Endothelial cell of umbilical vein (primary cell): ENCODE measurements at regions not wholly inside any gene's neighbourhood (a gene's known extent, or its start where the extent isn't known, plus 50 kb on each side); places are given as distances from the start of the nearest gene placed in this dataset.

Source experiments
- GATA2 ChIP-seq: IDR thresholded peaks from 2 replicates; pipeline ENCODE4 v1.7.0; 2011; ENCODE audit warnings: low read depth, mild to moderate bottlenecking, moderate library complexity, mixed read lengths, low read length; ENCODE audit not compliant: insufficient read length, insufficient read depth
- JUN ChIP-seq: IDR thresholded peaks from 2 replicates; pipeline ENCODE4 v1.6.1; 2011; ENCODE audit warnings: borderline replicate concordance, low read depth; ENCODE audit not compliant: insufficient read length, insufficient read depth
- MYC ChIP-seq: IDR thresholded peaks from one replicate; pipeline ENCODE4 v1.6.1; 2011; ENCODE audit warnings: mild to moderate bottlenecking, low read depth, low read length
- POLR2A ChIP-seq: IDR thresholded peaks from 2 replicates; pipeline ENCODE4 v1.6.1; 2012; ENCODE audit warnings: low read depth, mild to moderate bottlenecking, control low read depth, low read length
- POLR2AphosphoS5 ChIP-seq: IDR thresholded peaks from 2 replicates; pipeline ENCODE4 v1.6.1; 2012; ENCODE audit warnings: low read depth, mild to moderate bottlenecking, control low read depth, low read length, moderate library complexity; ENCODE audit not compliant: insufficient read depth
- TF ChIP-seq, protein P1 (sequence below), 2 donors: IDR thresholded peaks; 1 replicate in 1 of 2; 2 replicates in 1 of 2; pipeline ENCODE4 v1.5.1; 2011; ENCODE audit warnings: low read length in 2 of 2, mild to moderate bottlenecking in 2 of 2, moderate library complexity in 2 of 2, control low read depth in 1 of 2, inconsistent platforms in 1 of 2, low read depth in 1 of 2; ENCODE audit not compliant: insufficient read depth in 1 of 2; ENCODE audit errors: extremely low read depth in 1 of 2

DNA sequence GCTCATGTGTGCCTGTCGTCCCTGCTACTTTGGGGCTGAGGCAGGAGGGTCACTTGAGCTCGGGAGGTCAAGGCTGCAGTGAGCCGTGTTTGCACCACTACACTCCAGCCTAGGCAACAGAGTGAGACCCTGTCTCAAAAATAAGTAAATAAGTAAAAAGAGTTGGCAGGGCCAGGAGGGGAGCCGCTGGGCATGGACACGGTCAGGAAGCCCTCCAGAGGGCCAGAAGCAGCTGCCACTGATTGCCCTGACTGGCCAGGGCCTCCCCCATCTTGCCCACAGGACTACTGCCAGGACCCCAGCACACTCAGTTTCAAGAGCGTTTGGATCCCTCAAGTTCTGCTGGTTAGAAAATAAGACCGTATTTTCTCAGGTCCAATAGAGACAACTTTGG lies 112.2 kb upstream of the IPO9 start:
- TF ChIP-seq, protein P1, sequence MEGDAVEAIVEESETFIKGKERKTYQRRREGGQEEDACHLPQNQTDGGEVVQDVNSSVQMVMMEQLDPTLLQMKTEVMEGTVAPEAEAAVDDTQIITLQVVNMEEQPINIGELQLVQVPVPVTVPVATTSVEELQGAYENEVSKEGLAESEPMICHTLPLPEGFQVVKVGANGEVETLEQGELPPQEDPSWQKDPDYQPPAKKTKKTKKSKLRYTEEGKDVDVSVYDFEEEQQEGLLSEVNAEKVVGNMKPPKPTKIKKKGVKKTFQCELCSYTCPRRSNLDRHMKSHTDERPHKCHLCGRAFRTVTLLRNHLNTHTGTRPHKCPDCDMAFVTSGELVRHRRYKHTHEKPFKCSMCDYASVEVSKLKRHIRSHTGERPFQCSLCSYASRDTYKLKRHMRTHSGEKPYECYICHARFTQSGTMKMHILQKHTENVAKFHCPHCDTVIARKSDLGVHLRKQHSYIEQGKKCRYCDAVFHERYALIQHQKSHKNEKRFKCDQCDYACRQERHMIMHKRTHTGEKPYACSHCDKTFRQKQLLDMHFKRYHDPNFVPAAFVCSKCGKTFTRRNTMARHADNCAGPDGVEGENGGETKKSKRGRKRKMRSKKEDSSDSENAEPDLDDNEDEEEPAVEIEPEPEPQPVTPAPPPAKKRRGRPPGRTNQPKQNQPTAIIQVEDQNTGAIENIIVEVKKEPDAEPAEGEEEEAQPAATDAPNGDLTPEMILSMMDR (IDR thresholded peaks at IDR 0.05; ENCODE audit: extremely low read depth in 1 of 2, insufficient read depth in 1 of 2, low read depth in 1 of 2, low read length in 2 of 2), result no peak
- TF ChIP-seq GATA2 (no peak), MYC (no peak), POLR2AphosphoS5 (no peak), POLR2A (no peak), JUN (no peak)
